Calu3 (cell line): ENCODE measurements at regions not wholly inside any gene's neighbourhood (a gene's known extent, or its start where the extent isn't known, plus 50 kb on each side); places are given as distances from the start of the nearest gene placed in this dataset.

Experiments
- BruUV-seq: library from RNA; stranded (reverse); fragments of 400-500 nt; replicated peaks from 2 replicates; lab custom pipeline; 2021; lab: Mats Ljungman, UMichigan
- CTCF ChIA-PET: fragments of 300-600 bp; sonication (Branson Sonifier 250); formaldehyde crosslinking; loops from one replicate; lab custom pipeline; 2022; ENCODE audit warnings: antibody characterized with exemption; lab: Charles Lee
- DNase-seq: peaks from one replicate; pipeline ENCODE4 v3.0.0; 2022
- H3K27ac Mint-ChIP-seq: one replicate; pipeline ENCODE4 v1.8.0; 2022; ENCODE audit warnings: mixed read lengths; ENCODE audit not compliant: unreplicated experiment
- H3K27me3 Mint-ChIP-seq: one replicate; pipeline ENCODE4 v1.8.0; 2022; ENCODE audit warnings: mixed read lengths; ENCODE audit not compliant: unreplicated experiment
- H3K36me3 Mint-ChIP-seq: one replicate; pipeline ENCODE4 v1.8.0; 2022; ENCODE audit warnings: mild to moderate bottlenecking, moderate library complexity, mixed read lengths; ENCODE audit not compliant: insufficient read depth, unreplicated experiment
- H3K4me1 Mint-ChIP-seq: one replicate; pipeline ENCODE4 v1.8.0; 2022; ENCODE audit warnings: mild to moderate bottlenecking, low read depth, mixed read lengths; ENCODE audit not compliant: unreplicated experiment
- H3K4me3 Mint-ChIP-seq: one replicate; pipeline ENCODE4 v1.8.0; 2022; ENCODE audit warnings: mild to moderate bottlenecking, low read depth, moderate library complexity, mixed read lengths; ENCODE audit not compliant: unreplicated experiment
- H3K9me3 Mint-ChIP-seq: one replicate; pipeline ENCODE4 v1.8.0; 2022; ENCODE audit warnings: low read depth, mixed read lengths; ENCODE audit not compliant: unreplicated experiment
- intact Hi-C: fragments of 100-400 bp; cut with micrococcal nuclease; formaldehyde crosslinking; loops from one replicate; pipeline ENCODE4 v1.10.0; 2022; ENCODE audit not compliant: unreplicated experiment
- TF ChIP-seq, protein P1 (sequence below): fragments of 200-600 bp; IDR thresholded peaks from one replicate; pipeline ENCODE4 v1.8.0; 2022; ENCODE audit warnings: antibody characterized with exemption; ENCODE audit not compliant: unreplicated experiment

DNA sequence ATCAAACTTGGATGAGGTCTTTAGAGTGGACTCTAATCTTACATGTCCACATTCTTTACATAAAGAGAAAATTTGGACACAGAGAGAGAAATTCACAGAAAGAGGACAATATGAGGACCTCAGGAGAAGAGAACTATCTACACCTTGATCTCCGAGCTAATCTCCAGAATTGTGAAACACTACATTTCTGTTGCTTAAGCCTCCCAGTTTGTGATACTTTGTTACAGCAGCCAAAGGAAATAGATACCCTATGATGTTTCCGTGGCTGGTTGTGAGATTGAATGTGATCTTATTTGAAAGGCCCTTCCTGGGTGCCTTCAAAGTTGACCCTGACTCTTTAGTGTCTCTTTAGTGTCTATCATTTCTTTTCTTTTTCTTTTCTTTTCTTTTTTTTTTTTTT lies 326.1 kb upstream of the CLNK start:
- intact Hi-C loops, result no loop called here
- CTCF ChIA-PET, result no interaction called here
- Mint-ChIP-seq H3K4me1 (no peaks in the 10 kb centered on the region), H3K27ac (no peak overlapping the region), H3K36me3 (no peaks in the 10 kb centered on the region), H3K27me3 (peaks cover 20% of the 10 kb centered on the region), H3K9me3 (peaks cover 2% of the 10 kb centered on the region), H3K4me3 (no peak overlapping the region)
- TF ChIP-seq, protein P1, sequence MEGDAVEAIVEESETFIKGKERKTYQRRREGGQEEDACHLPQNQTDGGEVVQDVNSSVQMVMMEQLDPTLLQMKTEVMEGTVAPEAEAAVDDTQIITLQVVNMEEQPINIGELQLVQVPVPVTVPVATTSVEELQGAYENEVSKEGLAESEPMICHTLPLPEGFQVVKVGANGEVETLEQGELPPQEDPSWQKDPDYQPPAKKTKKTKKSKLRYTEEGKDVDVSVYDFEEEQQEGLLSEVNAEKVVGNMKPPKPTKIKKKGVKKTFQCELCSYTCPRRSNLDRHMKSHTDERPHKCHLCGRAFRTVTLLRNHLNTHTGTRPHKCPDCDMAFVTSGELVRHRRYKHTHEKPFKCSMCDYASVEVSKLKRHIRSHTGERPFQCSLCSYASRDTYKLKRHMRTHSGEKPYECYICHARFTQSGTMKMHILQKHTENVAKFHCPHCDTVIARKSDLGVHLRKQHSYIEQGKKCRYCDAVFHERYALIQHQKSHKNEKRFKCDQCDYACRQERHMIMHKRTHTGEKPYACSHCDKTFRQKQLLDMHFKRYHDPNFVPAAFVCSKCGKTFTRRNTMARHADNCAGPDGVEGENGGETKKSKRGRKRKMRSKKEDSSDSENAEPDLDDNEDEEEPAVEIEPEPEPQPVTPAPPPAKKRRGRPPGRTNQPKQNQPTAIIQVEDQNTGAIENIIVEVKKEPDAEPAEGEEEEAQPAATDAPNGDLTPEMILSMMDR, result no peak
- no TSS peak for BruUV-seq
- no peak for DNase-seq

DNA sequence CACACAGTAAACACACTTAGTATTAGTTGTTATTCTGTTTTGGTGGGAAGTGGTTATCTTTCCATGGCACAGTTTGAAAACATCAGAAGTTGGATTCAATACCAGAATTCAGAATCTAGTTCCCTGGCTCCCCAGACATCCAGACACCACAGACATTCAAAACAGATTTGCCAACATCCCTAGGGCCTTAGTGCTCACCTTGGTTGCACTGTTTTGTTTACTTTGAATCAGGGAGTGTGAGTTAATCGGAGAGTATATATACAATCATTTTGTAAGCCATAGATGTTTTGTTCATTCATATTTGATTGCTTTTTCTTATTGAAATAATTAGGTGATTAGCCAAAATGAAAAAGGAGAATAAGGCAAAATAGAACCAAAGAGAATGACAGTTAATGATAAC lies 324.7 kb upstream of the CLNK start:
- no TSS peak for BruUV-seq
- no peak overlapping the region for H3K27ac Mint-ChIP-seq
- H3K4me1 Mint-ChIP-seq, result no peaks in the 10 kb centered on the region
- TF ChIP-seq, protein P1, result no peak
- peaks cover 2% of the 10 kb centered on the region for H3K9me3 Mint-ChIP-seq
- DNase-seq, result no peak
- CTCF ChIA-PET, result no interaction called here
- intact Hi-C loops, result no loop called here
- no peak overlapping the region for H3K4me3 Mint-ChIP-seq
- no peaks in the 10 kb centered on the region for H3K36me3 Mint-ChIP-seq
- peaks cover 28% of the 10 kb centered on the region for H3K27me3 Mint-ChIP-seq

DNA sequence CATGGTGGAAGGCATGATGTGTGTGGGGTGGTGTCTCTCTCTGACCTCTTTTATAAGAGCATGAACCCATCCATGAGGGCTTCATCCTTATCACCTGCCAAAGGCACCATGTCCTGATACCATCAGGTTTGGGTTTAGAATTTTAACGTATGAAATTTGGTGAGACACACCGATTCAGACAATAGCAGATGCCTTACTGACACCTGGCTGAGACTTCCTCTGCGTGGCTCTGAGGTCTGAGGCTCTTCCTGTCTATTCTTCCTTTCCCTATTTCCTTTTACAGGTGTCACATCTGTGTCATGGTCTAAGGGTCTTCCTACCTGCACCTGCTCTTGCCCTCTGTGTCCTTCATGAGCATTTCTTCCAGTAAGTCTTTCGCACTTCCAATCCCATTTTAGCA lies 320.7 kb upstream of the CLNK start:
- no TSS peak for BruUV-seq

DNA sequence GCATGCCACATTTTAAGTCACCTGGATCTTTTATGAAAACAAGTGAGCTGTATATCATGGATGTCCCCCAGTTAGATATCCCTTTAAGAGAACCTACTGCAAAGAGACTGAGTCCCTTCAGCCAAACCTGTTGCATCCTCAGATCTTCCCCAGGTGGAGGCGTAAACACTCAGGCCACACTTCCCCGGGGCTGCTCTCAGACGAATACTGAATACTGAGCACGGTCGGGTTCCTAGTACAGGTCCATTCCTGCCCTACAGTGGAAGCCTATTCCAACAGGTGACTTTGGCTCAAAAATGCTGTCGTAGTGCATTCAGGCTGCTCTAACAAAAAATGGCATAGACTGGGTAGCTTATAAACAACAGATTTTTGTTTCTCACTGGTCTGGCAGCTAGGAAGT lies 320.2 kb upstream of the CLNK start:
- intact Hi-C loops, result no loop called here
- Mint-ChIP-seq H3K4me1 (no peaks in the 10 kb centered on the region), H3K9me3 (peaks cover 2% of the 10 kb centered on the region), H3K36me3 (no peaks in the 10 kb centered on the region), H3K27me3 (peaks cover 28% of the 10 kb centered on the region), H3K27ac (no peak overlapping the region), H3K4me3 (no peak overlapping the region)
- TF ChIP-seq, protein P1, result no peak
- BruUV-seq, result no TSS peak
- CTCF ChIA-PET, result no interaction called here
- DNase-seq, result no peak

More for the DNA sequence above, 320.7 kb upstream of the CLNK start:
- Mint-ChIP-seq H3K27me3 (peaks cover 28% of the 10 kb centered on the region), H3K4me1 (no peaks in the 10 kb centered on the region), H3K27ac (no peak overlapping the region), H3K4me3 (no peak overlapping the region), H3K9me3 (peaks cover 2% of the 10 kb centered on the region), H3K36me3 (no peaks in the 10 kb centered on the region)
- DNase-seq, result no peak
- intact Hi-C loops, result no loop called here
- CTCF ChIA-PET, result no interaction called here
- TF ChIP-seq, protein P1, result no peak
